ENCODE measurements at regions not wholly inside any gene's neighbourhood (a gene's known extent, or its start where the extent isn't known, plus 50 kb on each side); places are given as distances from the start of the nearest gene placed in this dataset.

- no peak for DNase-seq (ENCODE audit: low spot score)
Measured at GRCh38 chr12:4223273-4223845, 50.2 kb upstream of the CCND2 start.

- no peak for DNase-seq (ENCODE audit: low spot score)
Measured at GRCh38 chr12:4221258-4221620, 52.3 kb upstream of the CCND2 start.

- no peak for DNase-seq (ENCODE audit: low spot score)
Measured at GRCh38 chr12:4220536-4221257, 52.9 kb upstream of the CCND2 start.

GRCh38 chr12:4217091-4217490 lies 56.5 kb upstream of the CCND2 start:
- no peak for DNase-seq (ENCODE audit: low spot score)

- DNase-seq (ENCODE audit: low spot score): no peak
Measured at GRCh38 chr12:4216187-4216927, 57.2 kb upstream of the CCND2 start.

GRCh38 chr12:4215229-4216186 lies 58.1 kb upstream of the CCND2 start:
- DNase-seq (ENCODE audit: low spot score): no peak

- no peak for DNase-seq (ENCODE audit: low spot score)
Measured at GRCh38 chr12:4214877-4215228, 58.7 kb upstream of the CCND2 start.

- no peak for DNase-seq (ENCODE audit: low spot score)
Measured at GRCh38 chr12:4213471-4213870, 60.1 kb upstream of the CCND2 start.

- DNase-seq (ENCODE audit: low spot score): no peak
Measured at GRCh38 chr12:4212845-4213244, 60.7 kb upstream of the CCND2 start.

- no peak for DNase-seq (ENCODE audit: low spot score)
Measured at GRCh38 chr12:4211372-4211771, 62.2 kb upstream of the CCND2 start.

GRCh38 chr12:4210183-4210582 lies 63.4 kb upstream of the CCND2 start:
- no peak for DNase-seq (ENCODE audit: low spot score)

GRCh38 chr12:4206470-4206869 lies 67.1 kb upstream of the CCND2 start:
- DNase-seq (ENCODE audit: low spot score): no peak

GRCh38 chr12:4203772-4204376 lies 69.7 kb upstream of the CCND2 start:
- DNase-seq (ENCODE audit: low spot score): no peak

GRCh38 chr12:4202918-4203317 lies 70.6 kb upstream of the CCND2 start:
- no peak for DNase-seq (ENCODE audit: low spot score)

GRCh38 chr12:4202487-4202886 lies 71.1 kb upstream of the CCND2 start:
- no peak for DNase-seq (ENCODE audit: low spot score)

GRCh38 chr12:4201333-4202100 lies 72.0 kb upstream of the CCND2 start:
- DNase-seq (ENCODE audit: low spot score): no peak

- no peak for DNase-seq (ENCODE audit: low spot score)
Measured at GRCh38 chr12:4197922-4198763, 75.4 kb upstream of the CCND2 start.

GRCh38 chr12:4196805-4197420 lies 76.6 kb upstream of the CCND2 start:
- DNase-seq (ENCODE audit: low spot score): no peak

GRCh38 chr12:4194668-4195067 lies 78.9 kb upstream of the CCND2 start:
- no peak for DNase-seq (ENCODE audit: low spot score)

GRCh38 chr12:4193821-4194220 lies 79.7 kb upstream of the CCND2 start:
- no peak for DNase-seq (ENCODE audit: low spot score)
